GM10266 (cell line): ENCODE measurements at regions not wholly inside any gene's neighbourhood (a gene's known extent, or its start where the extent isn't known, plus 50 kb on each side); places are given as distances from the start of the nearest gene placed in this dataset.

ENCODE experiments used
- DNase-seq: peaks from one replicate; pipeline ENCODE4 v3.0.0; 2012; ENCODE audit errors: extremely low spot score
- TF ChIP-seq, protein P1 (sequence below): IDR thresholded peaks from 2 replicates; pipeline ENCODE4 v1.5.1; 2012; ENCODE audit warnings: mild to moderate bottlenecking, low read depth; ENCODE audit not compliant: control insufficient read depth, insufficient read depth; ENCODE audit errors: missing control alignments

- no peak for DNase-seq
- TF ChIP-seq, protein P1, sequence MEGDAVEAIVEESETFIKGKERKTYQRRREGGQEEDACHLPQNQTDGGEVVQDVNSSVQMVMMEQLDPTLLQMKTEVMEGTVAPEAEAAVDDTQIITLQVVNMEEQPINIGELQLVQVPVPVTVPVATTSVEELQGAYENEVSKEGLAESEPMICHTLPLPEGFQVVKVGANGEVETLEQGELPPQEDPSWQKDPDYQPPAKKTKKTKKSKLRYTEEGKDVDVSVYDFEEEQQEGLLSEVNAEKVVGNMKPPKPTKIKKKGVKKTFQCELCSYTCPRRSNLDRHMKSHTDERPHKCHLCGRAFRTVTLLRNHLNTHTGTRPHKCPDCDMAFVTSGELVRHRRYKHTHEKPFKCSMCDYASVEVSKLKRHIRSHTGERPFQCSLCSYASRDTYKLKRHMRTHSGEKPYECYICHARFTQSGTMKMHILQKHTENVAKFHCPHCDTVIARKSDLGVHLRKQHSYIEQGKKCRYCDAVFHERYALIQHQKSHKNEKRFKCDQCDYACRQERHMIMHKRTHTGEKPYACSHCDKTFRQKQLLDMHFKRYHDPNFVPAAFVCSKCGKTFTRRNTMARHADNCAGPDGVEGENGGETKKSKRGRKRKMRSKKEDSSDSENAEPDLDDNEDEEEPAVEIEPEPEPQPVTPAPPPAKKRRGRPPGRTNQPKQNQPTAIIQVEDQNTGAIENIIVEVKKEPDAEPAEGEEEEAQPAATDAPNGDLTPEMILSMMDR, result no peak
Measured at GRCh38 chr5:101904736-101905135, 391.3 kb downstream of the SLCO4C1 start.

GRCh38 chr5:101897914-101898313, 398.2 kb downstream of the SLCO4C1 start:
- no peak for DNase-seq

DNA sequence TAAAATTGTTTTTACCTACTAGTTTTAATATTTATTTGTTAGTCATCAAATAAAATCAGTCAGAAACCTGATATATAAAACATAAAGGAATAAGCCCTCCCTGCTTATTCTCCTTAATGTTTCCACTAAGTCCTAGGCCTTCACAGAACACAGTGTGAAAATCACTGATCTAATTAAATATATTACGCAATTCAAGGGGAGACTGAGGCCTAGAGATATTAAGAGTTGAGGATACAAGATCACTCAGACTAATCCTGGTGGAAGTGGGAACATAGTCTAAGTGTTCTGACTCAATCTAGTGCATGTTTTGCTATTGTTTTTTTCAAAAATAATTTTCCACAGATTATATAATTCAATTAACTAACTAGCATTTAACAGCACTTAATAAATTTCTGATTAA, 401.1 kb downstream of the SLCO4C1 start:
- TF ChIP-seq, protein P1, result no peak
- no peak for DNase-seq

More at GRCh38 chr5:101897914-101898313, 398.2 kb downstream of the SLCO4C1 start:
- TF ChIP-seq, protein P1, result no peak

DNA sequence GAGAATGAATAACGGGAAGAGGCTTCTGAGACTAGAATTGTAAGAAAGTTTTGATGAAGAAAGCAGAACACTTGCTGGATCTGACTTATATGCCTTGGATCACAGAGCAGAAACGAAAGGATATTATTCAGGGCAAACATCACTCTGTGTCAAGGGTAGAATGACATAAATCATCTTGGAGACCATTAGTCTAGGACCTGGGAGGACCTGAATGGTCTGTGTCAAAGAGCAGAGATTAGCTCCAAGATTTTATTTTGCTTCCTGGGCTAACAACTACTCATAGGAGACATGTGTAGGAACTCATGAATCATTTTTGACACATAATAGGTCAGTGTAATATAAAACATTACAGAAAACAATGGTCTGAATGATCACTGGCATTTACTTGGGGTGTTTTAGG, 417.9 kb downstream of the SLCO4C1 start:
- no peak for DNase-seq
- TF ChIP-seq, protein P1, result no peak

DNA sequence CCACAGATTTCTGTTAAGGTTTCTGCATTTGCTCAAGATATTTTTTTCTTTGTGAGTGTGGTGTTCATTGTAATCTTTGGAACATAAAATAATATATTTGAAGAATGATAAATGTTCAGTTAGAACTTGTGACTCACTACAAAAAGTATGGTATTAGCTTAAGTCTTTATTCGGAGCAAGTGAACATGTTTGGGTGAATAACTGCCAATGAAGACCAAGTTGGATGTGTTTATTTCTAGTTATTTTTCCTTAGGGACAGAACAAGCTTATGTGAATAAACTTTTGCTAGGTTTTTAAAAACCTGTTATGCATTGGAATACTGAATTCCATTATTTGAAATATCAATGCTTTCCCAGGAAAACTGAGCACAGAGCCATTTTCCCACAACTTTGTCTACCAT, 418.6 kb downstream of the SLCO4C1 start:
- TF ChIP-seq, protein P1, result no peak
- no peak for DNase-seq

GRCh38 chr5:101866473-101866872, 429.6 kb downstream of the SLCO4C1 start:
- DNase-seq, result no peak
- TF ChIP-seq, protein P1, result no peak

DNA sequence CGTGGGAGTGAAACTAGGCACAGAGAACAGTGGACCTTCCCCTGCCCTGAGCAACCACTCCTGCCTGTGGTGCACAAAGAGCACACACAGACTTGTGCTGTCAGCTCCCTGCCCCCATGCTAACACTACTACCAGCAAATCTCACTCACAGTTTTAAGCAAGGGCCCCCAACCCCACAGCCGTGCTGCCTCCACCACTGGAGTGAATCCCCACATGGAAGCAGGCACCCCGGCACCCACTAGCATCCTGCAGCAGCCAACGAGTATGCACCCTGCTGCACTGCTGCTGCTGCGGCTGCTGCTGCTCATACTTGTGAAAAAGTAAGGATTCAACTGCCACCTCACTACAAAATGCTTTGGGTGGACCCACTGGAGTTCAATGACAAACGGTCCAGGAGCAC, 435.5 kb downstream of the SLCO4C1 start:
- TF ChIP-seq, protein P1, result no peak

More for the DNA sequence above, 435.5 kb downstream of the SLCO4C1 start:
- DNase-seq, result no peak
